Occipital lobe (tissue), 1 donor: ENCODE measurements at regions not wholly inside any gene's neighbourhood (a gene's known extent, or its start where the extent isn't known, plus 50 kb on each side); places are given as distances from the start of the nearest gene placed in this dataset.
"Not testable (repeated sequence)": the region's sequence is repeated elsewhere in the genome, so short reads cannot be mapped to it uniquely, and the experiment has no call there.

Experiments used
- DNase-seq: peaks from one replicate; lab custom pipeline; 2025; lab: John Stamatoyannopoulos, UW

GRCh38 chr2:111422562-111422961, 301.8 kb downstream of the BCL2L11 start:
- DNase-seq: not testable (repeated sequence)

- DNase-seq: not testable (repeated sequence)
Observed at GRCh38 chr2:111423184-111423583, 302.5 kb downstream of the BCL2L11 start.

- DNase-seq: not testable (repeated sequence)
Observed at GRCh38 chr2:111424176-111424575, 303.5 kb downstream of the BCL2L11 start.

- not testable (repeated sequence) for DNase-seq
Observed at GRCh38 chr2:111424851-111425309, 304.2 kb downstream of the BCL2L11 start.

GRCh38 chr2:111425789-111426201, 305.1 kb downstream of the BCL2L11 start:
- DNase-seq: not testable (repeated sequence)

GRCh38 chr2:111427346-111427745, 306.6 kb downstream of the BCL2L11 start:
- not testable (repeated sequence) for DNase-seq

- not testable (repeated sequence) for DNase-seq
Observed at GRCh38 chr2:111428915-111429314, 308.2 kb downstream of the BCL2L11 start.

GRCh38 chr2:111429353-111429752, 308.6 kb downstream of the BCL2L11 start:
- not testable (repeated sequence) for DNase-seq

- not testable (repeated sequence) for DNase-seq
Observed at GRCh38 chr2:111430817-111431661, 310.3 kb downstream of the BCL2L11 start.

GRCh38 chr2:111432423-111432822, 311.7 kb downstream of the BCL2L11 start:
- not testable (repeated sequence) for DNase-seq

- DNase-seq: not testable (repeated sequence)
Observed at GRCh38 chr2:111432916-111433499, 312.3 kb downstream of the BCL2L11 start.

- DNase-seq: not testable (repeated sequence)
Observed at GRCh38 chr2:111433892-111434607, 313.3 kb downstream of the BCL2L11 start.

GRCh38 chr2:111434608-111434939, 313.9 kb downstream of the BCL2L11 start:
- not testable (repeated sequence) for DNase-seq

GRCh38 chr2:111435553-111436310, 315.0 kb downstream of the BCL2L11 start:
- not testable (repeated sequence) for DNase-seq

- DNase-seq: not testable (repeated sequence)
Observed at GRCh38 chr2:111436411-111436810, 315.7 kb downstream of the BCL2L11 start.

- not testable (repeated sequence) for DNase-seq
Observed at GRCh38 chr2:111437288-111437990, 316.7 kb downstream of the BCL2L11 start.

- DNase-seq: not testable (repeated sequence)
Observed at GRCh38 chr2:111438161-111438560, 317.4 kb downstream of the BCL2L11 start.

GRCh38 chr2:111439237-111439636, 318.5 kb downstream of the BCL2L11 start:
- DNase-seq: not testable (repeated sequence)

- DNase-seq: not testable (repeated sequence)
Observed at GRCh38 chr2:111441614-111442013, 320.9 kb downstream of the BCL2L11 start.

GRCh38 chr2:111442767-111443454, 322.2 kb downstream of the BCL2L11 start:
- DNase-seq: not testable (repeated sequence)
